Astrocyte (in vitro differentiated cells and primary cell): ENCODE measurements at regions not wholly inside any gene's neighbourhood (a gene's known extent, or its start where the extent isn't known, plus 50 kb on each side); places are given as distances from the start of the nearest gene placed in this dataset.

ENCODE experiments used
- DNase-seq: peaks from one replicate; pipeline ENCODE4 v3.0.0-alpha.2; 2010; ENCODE audit warnings: low read depth
- FAIRE-seq: peaks from 2 replicates; lab custom pipeline; 2011; peaks lifted over from hg19 to GRCh38; lab: Jason Lieb, UNC
- H2AFZ ChIP-seq: 2 replicates; pipeline ENCODE4 v1.6.0; 2012; ENCODE audit warnings: low read depth, low read length, inconsistent platforms
- H3K27ac ChIP-seq: 2 replicates; pipeline ENCODE4 v1.5.1; 2011; ENCODE audit warnings: low read depth, low read length, inconsistent platforms
- H3K27me3 ChIP-seq: 2 replicates; pipeline ENCODE4 v1.6.0; 2011; ENCODE audit warnings: low read length, inconsistent platforms; ENCODE audit not compliant: insufficient read depth
- H3K36me3 ChIP-seq: 2 replicates; pipeline ENCODE4 v1.5.1; 2011; ENCODE audit warnings: low read length, inconsistent platforms; ENCODE audit not compliant: insufficient read depth
- H3K4me1 ChIP-seq: 2 replicates; pipeline ENCODE4 v1.5.1; 2011; ENCODE audit warnings: low read length, inconsistent platforms; ENCODE audit not compliant: insufficient read depth
- H3K4me2 ChIP-seq: 2 replicates; pipeline ENCODE4 v1.6.0; 2012; ENCODE audit warnings: low read length, inconsistent platforms
- H3K4me3 ChIP-seq: 2 replicates; pipeline ENCODE4 v1.5.1; 2011; ENCODE audit warnings: low read depth, mild to moderate bottlenecking, low read length, inconsistent platforms; ENCODE audit not compliant: insufficient read depth
- H3K79me2 ChIP-seq: 2 replicates; pipeline ENCODE4 v1.6.0; 2012; ENCODE audit warnings: mild to moderate bottlenecking, low read length, inconsistent platforms; ENCODE audit not compliant: insufficient read depth
- H3K9ac ChIP-seq: 2 replicates; pipeline ENCODE4 v1.6.0; 2012; ENCODE audit warnings: mild to moderate bottlenecking, low read length, inconsistent platforms
- H3K9me3 ChIP-seq: 2 replicates; pipeline ENCODE4 v1.5.1; 2012; ENCODE audit warnings: low read depth, mild to moderate bottlenecking, low read length, inconsistent platforms; ENCODE audit not compliant: insufficient read depth
- H4K20me1 ChIP-seq: 2 replicates; pipeline ENCODE4 v1.6.0; 2012; ENCODE audit warnings: low read length, inconsistent platforms; ENCODE audit not compliant: insufficient read depth
- H3K27ac Mint-ChIP-seq: one replicate; pipeline ENCODE4 v1.8.0; 2021; ENCODE audit warnings: mild to moderate bottlenecking, mixed read lengths; ENCODE audit not compliant: unreplicated experiment
- H3K27me3 Mint-ChIP-seq: one replicate; pipeline ENCODE4 v1.8.0; 2021; ENCODE audit warnings: low read depth, mixed read lengths; ENCODE audit not compliant: unreplicated experiment
- H3K36me3 Mint-ChIP-seq: one replicate; pipeline ENCODE4 v1.8.0; 2021; ENCODE audit warnings: low read depth, mixed read lengths; ENCODE audit not compliant: unreplicated experiment
- H3K4me1 Mint-ChIP-seq: one replicate; pipeline ENCODE4 v1.8.0; 2021; ENCODE audit warnings: low read depth, mixed read lengths; ENCODE audit not compliant: unreplicated experiment
- H3K4me3 Mint-ChIP-seq: one replicate; pipeline ENCODE4 v1.8.0; 2021; ENCODE audit warnings: mild to moderate bottlenecking, moderate library complexity, mixed read lengths; ENCODE audit not compliant: unreplicated experiment
- H3K9me3 Mint-ChIP-seq: one replicate; pipeline ENCODE4 v1.8.0; 2021; ENCODE audit warnings: mild to moderate bottlenecking, mixed read lengths; ENCODE audit not compliant: unreplicated experiment
- CTCF ChIP-seq: IDR thresholded peaks from 2 replicates; pipeline ENCODE4 v1.5.1; 2011; ENCODE audit warnings: low read depth, mild to moderate bottlenecking, inconsistent platforms, low read length, moderate library complexity; ENCODE audit not compliant: insufficient read depth
- EZH2 ChIP-seq: IDR thresholded peaks from 2 replicates; pipeline ENCODE4 v1.6.1; 2012; ENCODE audit warnings: mild to moderate bottlenecking, low read length, inconsistent platforms; ENCODE audit not compliant: insufficient read depth

GRCh38 chr6:121760191-121760590 lies 324.7 kb downstream of the GJA1 start:
- DNase-seq (no peak), FAIRE-seq (no peak)
- Mint-ChIP-seq H3K4me1 (peaks cover 6% of the 10 kb centered on the region), H3K36me3 (no peaks in the 10 kb centered on the region), H3K27me3 (no peaks in the 10 kb centered on the region), H3K27ac (no peak overlapping the region), H3K9me3 (peaks cover 3% of the 10 kb centered on the region), H3K4me3 (no peak overlapping the region)
- Histone ChIP-seq H3K79me2 (no peaks in the 10 kb centered on the region), H3K27ac (no peak overlapping the region), H3K4me2 (no peak overlapping the region), H2AFZ (no peak overlapping the region), H3K4me1 (no peaks in the 10 kb centered on the region), H3K4me3 (no peak overlapping the region), H3K36me3 (no peaks in the 10 kb centered on the region), H3K9ac (no peak overlapping the region), H3K27me3 (no peaks in the 10 kb centered on the region), H4K20me1 (no peaks in the 10 kb centered on the region), H3K9me3 (no peaks in the 10 kb centered on the region)
- TF ChIP-seq EZH2 (no peak), CTCF (no peak)

- Histone ChIP-seq H3K4me1 (no peaks in the 10 kb centered on the region), H2AFZ (no peak overlapping the region), H3K9me3 (no peaks in the 10 kb centered on the region), H3K36me3 (no peaks in the 10 kb centered on the region), H3K27ac (no peak overlapping the region), H4K20me1 (no peaks in the 10 kb centered on the region), H3K27me3 (no peaks in the 10 kb centered on the region), H3K4me2 (no peak overlapping the region), H3K9ac (no peak overlapping the region), H3K4me3 (no peak overlapping the region), H3K79me2 (no peaks in the 10 kb centered on the region)
- H3K9me3 Mint-ChIP-seq, result peaks cover 3% of the 10 kb centered on the region
- peaks cover 7% of the 10 kb centered on the region for H3K4me1 Mint-ChIP-seq
- H3K36me3 Mint-ChIP-seq, result no peaks in the 10 kb centered on the region
- H3K27ac Mint-ChIP-seq, result no peak overlapping the region
- no peaks in the 10 kb centered on the region for H3K27me3 Mint-ChIP-seq
- FAIRE-seq, result no peak
- H3K4me3 Mint-ChIP-seq, result no peak overlapping the region
- TF ChIP-seq CTCF, result no peak
- TF ChIP-seq EZH2, result no peak
- no peak for DNase-seq
These were observed 325.3 kb downstream of the GJA1 start for GRCh38 chr6:121760745-121761144.

- H3K4me1 ChIP-seq, result no peaks in the 10 kb centered on the region
- no peak overlapping the region for H3K9ac ChIP-seq
- DNase-seq (no peak), FAIRE-seq (no peak)
- H3K27ac ChIP-seq, result no peak overlapping the region
- no peak overlapping the region for H3K4me2 ChIP-seq
- H2AFZ ChIP-seq, result no peak overlapping the region
- no peaks in the 10 kb centered on the region for H4K20me1 ChIP-seq
- no peaks in the 10 kb centered on the region for H3K27me3 Mint-ChIP-seq
- H3K36me3 ChIP-seq, result no peaks in the 10 kb centered on the region
- no peaks in the 10 kb centered on the region for H3K36me3 Mint-ChIP-seq
- no peaks in the 10 kb centered on the region for H3K9me3 ChIP-seq
- H3K9me3 Mint-ChIP-seq, result peaks cover 3% of the 10 kb centered on the region
- no peak overlapping the region for H3K27ac Mint-ChIP-seq
- no peak overlapping the region for H3K4me3 Mint-ChIP-seq
- peaks cover 7% of the 10 kb centered on the region for H3K4me1 Mint-ChIP-seq
- TF ChIP-seq EZH2 (no peak), CTCF (no peak)
- H3K79me2 ChIP-seq, result no peaks in the 10 kb centered on the region
- no peak overlapping the region for H3K4me3 ChIP-seq
- no peaks in the 10 kb centered on the region for H3K27me3 ChIP-seq
These were observed 329.0 kb downstream of the GJA1 start for GRCh38 chr6:121764493-121764892.
